Liver (tissue), 8 donors: ENCODE measurements at regions not wholly inside any gene's neighbourhood (a gene's known extent, or its start where the extent isn't known, plus 50 kb on each side); places are given as distances from the start of the nearest gene placed in this dataset.

Source experiments
- DNase-seq: peaks from one replicate; pipeline ENCODE4 v3.0.0-alpha.2; 2017; ENCODE audit warnings: low spot score
- H3K27ac ChIP-seq, 2 donors: one replicate each; pipeline ENCODE4 v1.7.0; 2013; ENCODE audit warnings: inconsistent platforms in 2 of 2, low read length in 2 of 2, control low read depth in 1 of 2, low read depth in 1 of 2, mild to moderate bottlenecking in 1 of 2
- H3K27me3 ChIP-seq, 4 donors: one replicate each; pipeline versions ENCODE4 v1.6.1 to v1.7.0; 2013; ENCODE audit warnings: low read length in 3 of 4, inconsistent platforms in 1 of 4, mild to moderate bottlenecking in 1 of 4, moderate library complexity in 1 of 4; ENCODE audit not compliant: control insufficient read depth in 4 of 4, insufficient read depth in 4 of 4
- H3K36me3 ChIP-seq, 4 donors: one replicate each; pipeline versions ENCODE4 v1.6.1 to v1.7.0; 2013; ENCODE audit warnings: low read length in 3 of 4, mild to moderate bottlenecking in 3 of 4, low read depth in 1 of 4, moderate library complexity in 1 of 4; ENCODE audit not compliant: control insufficient read depth in 4 of 4, insufficient read depth in 3 of 4
- H3K4me1 ChIP-seq, 4 donors: one replicate each; pipeline versions ENCODE4 v1.6.1 to v1.7.0; 2013; ENCODE audit warnings: low read length in 3 of 4, mild to moderate bottlenecking in 3 of 4, moderate library complexity in 1 of 4; ENCODE audit not compliant: control insufficient read depth in 4 of 4, insufficient read depth in 4 of 4
- H3K4me3 ChIP-seq, 3 donors: one replicate each; pipeline versions ENCODE4 v1.6.1 to v1.7.0; 2013; ENCODE audit warnings: low read length in 3 of 3, control low read depth in 1 of 3, low read depth in 1 of 3, mild to moderate bottlenecking in 1 of 3
- H3K9ac ChIP-seq, 2 donors: one replicate each; pipeline ENCODE4 v1.7.0; 2013; ENCODE audit warnings: low read length in 2 of 2, mild to moderate bottlenecking in 2 of 2, moderate library complexity in 2 of 2, control low read depth in 1 of 2, low read depth in 1 of 2
- H3K9me3 ChIP-seq, 4 donors: one replicate each; pipeline versions ENCODE4 v1.6.1 to v1.7.0; 2013; ENCODE audit warnings: low read length in 3 of 4; ENCODE audit not compliant: control insufficient read depth in 4 of 4
- ATF3 ChIP-seq: IDR thresholded peaks from 2 replicates; pipeline ENCODE4 v1.6.1; 2016; ENCODE audit warnings: antibody characterized with exemption
- CTCF ChIP-seq: fragments of 150-350 bp; IDR thresholded peaks from 2 replicates; pipeline ENCODE4 v1.5.1; 2017; ENCODE audit warnings: improper control_type of control experiment, low read depth, low read length; ENCODE audit not compliant: missing input control
- FOXA1 ChIP-seq: IDR thresholded peaks from 2 replicates; pipeline ENCODE4 v1.6.1; 2016; ENCODE audit warnings: antibody characterized with exemption
- GABPA ChIP-seq, 2 donors: IDR thresholded peaks in 1 of 2; conservative IDR thresholded peaks in 1 of 2; 2 replicates each; pipeline ENCODE4 v1.6.1; 2016; ENCODE audit warnings: antibody characterized with exemption in 2 of 2, mild to moderate bottlenecking in 1 of 2, moderate library complexity in 1 of 2
- HNF4A ChIP-seq, 2 donors: conservative IDR thresholded peaks; 2 replicates each; pipeline ENCODE4 v1.6.1; 2016; ENCODE audit warnings: antibody characterized with exemption in 2 of 2, mild to moderate bottlenecking in 2 of 2
- HNF4G ChIP-seq: IDR thresholded peaks from 2 replicates; pipeline ENCODE4 v1.6.1; 2016; ENCODE audit warnings: antibody characterized with exemption
- JUND ChIP-seq, 2 donors: IDR thresholded peaks; 2 replicates each; pipeline ENCODE4 v1.6.1; 2016; ENCODE audit warnings: antibody characterized with exemption in 2 of 2
- MAX ChIP-seq: IDR thresholded peaks from 2 replicates; pipeline ENCODE4 v1.6.1; 2016; ENCODE audit warnings: antibody characterized with exemption
- NR2F2 ChIP-seq: IDR thresholded peaks from 2 replicates; pipeline ENCODE4 v1.6.1; 2016; ENCODE audit warnings: antibody characterized with exemption
- RAD21 ChIP-seq, 2 donors: IDR thresholded peaks; 2 replicates each; pipeline ENCODE4 v1.6.1; 2016; ENCODE audit warnings: antibody characterized with exemption in 2 of 2, mild to moderate bottlenecking in 2 of 2
- REST ChIP-seq: IDR thresholded peaks from 2 replicates; pipeline ENCODE4 v1.6.1; 2016; ENCODE audit warnings: antibody characterized with exemption, mild to moderate bottlenecking
- RXRA ChIP-seq, 2 donors: IDR thresholded peaks; 2 replicates each; pipeline ENCODE4 v1.6.1; 2017 to 2018; ENCODE audit warnings: antibody characterized with exemption in 2 of 2, mild to moderate bottlenecking in 1 of 2
- SP1 ChIP-seq: IDR thresholded peaks from 2 replicates; pipeline ENCODE4 v1.6.1; 2018; ENCODE audit warnings: antibody characterized with exemption, mild to moderate bottlenecking
- TAF1 ChIP-seq: conservative IDR thresholded peaks from 2 replicates; pipeline ENCODE4 v1.6.1; 2016; ENCODE audit warnings: antibody characterized with exemption, mild to moderate bottlenecking
- YY1 ChIP-seq: IDR thresholded peaks from 2 replicates; pipeline ENCODE4 v1.6.1; 2016; ENCODE audit warnings: antibody characterized with exemption, mild to moderate bottlenecking
- ZBTB33 ChIP-seq: IDR thresholded peaks from 2 replicates; pipeline ENCODE4 v1.6.1; 2016; ENCODE audit warnings: antibody characterized with exemption
- WGBS: extraction: QIAGEN DNeasy Blood & Tissue Kit; methylation state at CpG from one replicate; pipeline ENCODE4 v1.1.7; 2013; 5-methylcytosine and 5-hydroxymethylcytosine counted together
- donor health status: healthy.
- donor health status: healthy.
- donor health status: healthy.
- donor health status: healthy.
- donor health status: healthy.

GRCh38 chr2:196276421-196276820 lies 105.0 kb upstream of the STK17B start:
- H3K9me3 ChIP-seq = no peaks in the 10 kb centered on the region
- no peaks in the 10 kb centered on the region for H3K4me1 ChIP-seq
- TF ChIP-seq ATF3 = no peak
- no peak for TF ChIP-seq TAF1
- TF ChIP-seq RXRA (IDR thresholded peaks at IDR 0.05) = peak in 1 of 2 donors; percentile 20
- TF ChIP-seq CTCF = no peak
- no peak for TF ChIP-seq FOXA1
- TF ChIP-seq SP1 = peak; percentile 41
- peak; percentile 65 to 80 for TF ChIP-seq HNF4A (conservative IDR thresholded peaks at IDR 0.05)
- H3K36me3 ChIP-seq = no peaks in the 10 kb centered on the region
- H3K4me3 ChIP-seq = no peak overlapping the region
- no peaks in the 10 kb centered on the region for H3K27me3 ChIP-seq
- WGBS = 19% methylated on average over 2 of the region's 2 CpGs
- DNase-seq = no peak
- no peak overlapping the region for H3K27ac ChIP-seq
- H3K9ac ChIP-seq = no peak overlapping the region

DNA sequence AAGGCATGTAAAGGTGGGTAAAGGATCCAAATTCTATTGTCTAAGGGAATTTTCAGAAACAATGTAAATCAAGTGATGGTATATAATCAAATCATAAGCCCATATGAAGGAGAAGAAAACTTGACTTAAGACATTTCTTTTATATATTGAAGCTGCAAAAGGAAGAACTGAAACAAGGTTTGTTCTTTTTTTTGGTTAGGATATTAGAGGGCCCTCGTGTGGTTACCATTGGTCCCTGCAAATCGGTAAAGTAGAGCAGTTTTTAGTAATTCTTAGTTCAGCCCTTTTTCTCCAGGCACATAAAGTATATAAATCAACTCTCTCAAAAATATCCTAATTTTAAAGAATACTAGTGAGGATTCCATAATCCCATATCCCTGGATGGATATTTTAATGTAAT lies 105.6 kb upstream of the STK17B start:
- 37% methylated on average over 2 of the region's 2 CpGs for WGBS
- Histone ChIP-seq H3K27ac (no peak overlapping the region), H3K27me3 (no peaks in the 10 kb centered on the region), H3K4me1 (no peaks in the 10 kb centered on the region), H3K9ac (no peak overlapping the region), H3K4me3 (no peak overlapping the region), H3K9me3 (no peaks in the 10 kb centered on the region), H3K36me3 (no peaks in the 10 kb centered on the region)
- DNase-seq = no peak
- TF ChIP-seq HNF4G = no peak
- peak; percentile 53 for TF ChIP-seq CTCF
- no peak for TF ChIP-seq YY1
- TF ChIP-seq GABPA (IDR thresholded peaks at IDR 0.05 in 1 of 2, conservative IDR thresholded peaks at IDR 0.05 in 1 of 2) = no peak
- TF ChIP-seq RAD21 (IDR thresholded peaks at IDR 0.05) = peak; percentile 70 to 74

- WGBS = 93% methylated on average over 10 of the region's 10 CpGs
- Histone ChIP-seq H3K9me3 (no peaks in the 10 kb centered on the region), H3K9ac (no peak overlapping the region), H3K4me3 (no peak overlapping the region), H3K36me3 (no peaks in the 10 kb centered on the region), H3K4me1 (no peaks in the 10 kb centered on the region), H3K27ac (no peak overlapping the region), H3K27me3 (no peaks in the 10 kb centered on the region)
- DNase-seq = no peak
- TF ChIP-seq MAX (no peak), GABPA (IDR thresholded peaks at IDR 0.05 in 1 of 2, conservative IDR thresholded peaks at IDR 0.05 in 1 of 2) (no peak), NR2F2 (no peak), TAF1 (no peak), RAD21 (IDR thresholded peaks at IDR 0.05) (no peak), JUND (IDR thresholded peaks at IDR 0.05) (no peak), RXRA (IDR thresholded peaks at IDR 0.05) (no peak), REST (no peak), HNF4A (conservative IDR thresholded peaks at IDR 0.05) (no peak), YY1 (no peak), ZBTB33 (no peak)
These were observed 107.1 kb upstream of the STK17B start for GRCh38 chr2:196278491-196278911.
